Thoracic aorta (tissue), 2 donors: ENCODE measurements at regions not wholly inside any gene's neighbourhood (a gene's known extent, or its start where the extent isn't known, plus 50 kb on each side); places are given as distances from the start of the nearest gene placed in this dataset.

Experiments
- ATAC-seq: fragments of 150-250 bp; one replicate; pipeline ENCODE4 v1.8.0; 2017; ENCODE audit warnings: low read depth; ENCODE audit not compliant: insufficient number of reproducible peaks, low FRiP score
- DNase-seq: peaks from one replicate; pipeline ENCODE4 v3.0.0-alpha.2; 2020; ENCODE audit warnings: low spot score
- H3K27ac ChIP-seq, 2 donors: fragments of 200-600 bp; sonication (generic); 1 replicate in 1 of 2; 2 replicates in 1 of 2; pipeline ENCODE4 v1.5.1; 2016; ENCODE audit warnings: mild to moderate bottlenecking in 2 of 2, moderate library complexity in 2 of 2
- H3K27me3 ChIP-seq: fragments of 200-600 bp; sonication (generic); replicated peaks from 2 replicates; pipeline ENCODE4 v1.6.0; 2016; ENCODE audit warnings: mild to moderate bottlenecking; ENCODE audit not compliant: insufficient read depth
- H3K36me3 ChIP-seq: fragments of 200-600 bp; sonication (generic); one replicate; pipeline ENCODE4 v1.5.1; 2016
- H3K4me1 ChIP-seq, 2 donors: fragments of 200-600 bp; sonication (generic); 1 replicate in 1 of 2; 2 replicates in 1 of 2; pipeline versions ENCODE4 v1.5.1 to v1.6.0; 2016; ENCODE audit warnings: low read depth in 2 of 2, mild to moderate bottlenecking in 1 of 2; ENCODE audit not compliant: control insufficient read depth in 1 of 2
- H3K4me3 ChIP-seq: fragments of 200-600 bp; sonication (generic); 2 replicates; pipeline ENCODE4 v1.5.1; 2016; ENCODE audit warnings: mild to moderate bottlenecking
- H3K9me3 ChIP-seq: fragments of 200-600 bp; sonication (generic); 2 replicates; pipeline ENCODE4 v1.5.1; 2016
- TF ChIP-seq, protein P1 (sequence below): fragments of 200-600 bp; sonication (generic); IDR thresholded peaks from one replicate; pipeline ENCODE4 v1.5.1; 2019; ENCODE audit warnings: antibody characterized with exemption

GRCh38 chr3:24937228-24937627, 442.6 kb upstream of the THRB start:
- Histone ChIP-seq H3K4me3 (no peak overlapping the region), H3K27me3 (no peaks in the 10 kb centered on the region), H3K27ac (no peak overlapping the region), H3K9me3 (no peaks in the 10 kb centered on the region), H3K4me1 (no peaks in the 10 kb centered on the region), H3K36me3 (no peaks in the 10 kb centered on the region)
- ATAC-seq (no peak), DNase-seq (no peak)
- TF ChIP-seq, protein P1, sequence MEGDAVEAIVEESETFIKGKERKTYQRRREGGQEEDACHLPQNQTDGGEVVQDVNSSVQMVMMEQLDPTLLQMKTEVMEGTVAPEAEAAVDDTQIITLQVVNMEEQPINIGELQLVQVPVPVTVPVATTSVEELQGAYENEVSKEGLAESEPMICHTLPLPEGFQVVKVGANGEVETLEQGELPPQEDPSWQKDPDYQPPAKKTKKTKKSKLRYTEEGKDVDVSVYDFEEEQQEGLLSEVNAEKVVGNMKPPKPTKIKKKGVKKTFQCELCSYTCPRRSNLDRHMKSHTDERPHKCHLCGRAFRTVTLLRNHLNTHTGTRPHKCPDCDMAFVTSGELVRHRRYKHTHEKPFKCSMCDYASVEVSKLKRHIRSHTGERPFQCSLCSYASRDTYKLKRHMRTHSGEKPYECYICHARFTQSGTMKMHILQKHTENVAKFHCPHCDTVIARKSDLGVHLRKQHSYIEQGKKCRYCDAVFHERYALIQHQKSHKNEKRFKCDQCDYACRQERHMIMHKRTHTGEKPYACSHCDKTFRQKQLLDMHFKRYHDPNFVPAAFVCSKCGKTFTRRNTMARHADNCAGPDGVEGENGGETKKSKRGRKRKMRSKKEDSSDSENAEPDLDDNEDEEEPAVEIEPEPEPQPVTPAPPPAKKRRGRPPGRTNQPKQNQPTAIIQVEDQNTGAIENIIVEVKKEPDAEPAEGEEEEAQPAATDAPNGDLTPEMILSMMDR: no peak

DNA sequence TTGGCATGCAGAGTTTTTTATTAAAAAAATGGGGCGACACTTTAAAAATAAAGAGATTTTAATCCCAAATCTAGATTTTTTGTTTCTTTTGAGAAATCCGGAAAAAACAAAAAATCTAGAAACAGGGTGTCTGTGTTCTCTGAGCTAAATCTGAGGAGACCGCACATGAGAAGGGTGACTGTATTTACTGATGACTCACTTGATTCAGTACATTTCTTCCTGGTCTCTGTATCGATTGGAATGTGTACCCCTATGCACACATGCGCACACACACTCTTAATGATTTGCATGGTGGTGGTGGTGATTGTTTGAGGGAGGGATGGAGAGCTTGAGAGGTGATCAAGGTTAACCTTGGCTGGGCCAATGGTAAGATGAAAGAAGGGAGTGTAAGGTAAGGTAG, 443.1 kb upstream of the THRB start:
- no peak overlapping the region for H3K27ac ChIP-seq

DNA sequence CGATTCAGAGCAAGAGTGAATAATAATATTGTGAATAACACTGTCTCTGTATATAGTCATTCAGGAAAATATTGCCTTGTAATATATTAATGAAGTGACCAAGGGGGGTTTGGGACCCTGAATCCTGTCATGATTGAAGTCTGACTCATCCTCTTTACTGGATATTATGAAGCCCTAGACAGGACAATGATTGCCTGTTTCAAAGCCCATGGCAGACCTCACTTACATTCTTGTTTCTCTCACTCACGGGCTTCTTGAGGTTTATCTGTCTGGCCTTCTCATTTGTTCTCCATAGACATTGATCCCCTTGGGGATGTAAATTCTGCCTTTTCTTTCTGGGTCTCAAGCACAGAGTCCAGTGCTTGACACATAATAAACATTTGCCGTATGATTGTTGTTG, 449.3 kb upstream of the THRB start:
- Histone ChIP-seq H3K4me3 (no peak overlapping the region), H3K36me3 (no peaks in the 10 kb centered on the region), H3K27me3 (no peaks in the 10 kb centered on the region), H3K9me3 (no peaks in the 10 kb centered on the region), H3K4me1 (no peaks in the 10 kb centered on the region), H3K27ac (no peak overlapping the region)
- DNase-seq (no peak), ATAC-seq (no peak)
- TF ChIP-seq, protein P1: no peak

More for the DNA sequence above, 443.1 kb upstream of the THRB start:
- Histone ChIP-seq H3K27me3 (no peaks in the 10 kb centered on the region), H3K36me3 (no peaks in the 10 kb centered on the region), H3K9me3 (no peaks in the 10 kb centered on the region), H3K4me1 (no peaks in the 10 kb centered on the region), H3K4me3 (no peak overlapping the region)
- ATAC-seq (no peak), DNase-seq (no peak)
- TF ChIP-seq, protein P1: no peak

DNA sequence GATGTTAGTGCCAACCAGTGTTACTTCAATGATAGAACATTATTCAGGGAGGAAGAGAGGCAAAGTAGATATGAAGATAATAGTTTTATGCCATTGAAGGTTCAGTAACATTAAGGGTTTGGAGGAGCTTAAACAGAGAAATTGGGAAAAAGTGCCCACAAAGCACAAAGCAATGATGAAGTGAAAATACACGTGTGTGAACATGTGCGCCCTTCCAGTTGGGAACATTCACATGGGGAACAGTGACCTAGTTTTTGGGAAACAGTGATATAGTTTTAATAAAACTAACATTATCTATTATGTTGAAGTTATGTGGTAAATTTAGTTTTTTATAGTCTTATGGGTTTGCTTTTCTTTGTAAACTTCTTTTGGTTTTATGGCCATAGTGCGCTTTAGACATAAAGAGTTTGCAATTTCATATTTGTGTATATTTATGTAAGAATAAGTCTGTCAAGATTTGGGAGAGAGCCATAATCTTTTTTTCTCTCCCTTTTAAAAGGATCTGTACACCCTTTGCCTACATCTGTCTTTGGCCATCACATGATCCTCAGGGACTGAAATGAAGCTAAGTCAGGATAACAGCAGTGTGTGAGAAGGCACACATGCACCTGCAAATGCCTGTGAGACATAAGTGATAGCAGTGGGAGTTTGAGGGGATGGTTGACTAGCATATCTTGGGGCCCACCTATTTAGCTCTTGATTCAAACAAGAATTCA, 450.3 kb upstream of the THRB start:
- Histone ChIP-seq H3K4me3 (no peak overlapping the region), H3K9me3 (no peaks in the 10 kb centered on the region), H3K36me3 (no peaks in the 10 kb centered on the region), H3K4me1 (no peaks in the 10 kb centered on the region), H3K27ac (no peak overlapping the region), H3K27me3 (no peaks in the 10 kb centered on the region)
- no peak for DNase-seq
- TF ChIP-seq, protein P1: no peak
- no peak for ATAC-seq

DNA sequence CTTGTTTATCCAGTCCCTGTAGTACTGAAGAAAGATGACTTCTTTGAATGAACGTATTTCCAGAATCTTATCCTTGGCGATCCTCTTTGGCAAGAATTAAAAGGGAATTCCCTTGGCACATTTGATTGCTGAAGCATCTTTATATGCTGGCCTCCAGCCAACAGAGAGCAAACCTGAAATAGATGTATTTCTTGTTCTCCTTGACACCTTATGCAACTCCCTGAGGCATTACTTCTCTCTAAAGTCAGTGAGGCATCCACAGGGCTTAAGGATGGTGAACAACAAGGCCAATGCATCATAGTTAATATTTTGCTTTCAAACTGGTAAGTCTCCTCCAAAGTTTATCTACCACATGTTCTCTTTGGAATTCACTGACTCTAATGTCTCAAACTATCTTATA, 450.9 kb upstream of the THRB start:
- no peak overlapping the region for H3K4me3 ChIP-seq
- ATAC-seq (no peak), DNase-seq (no peak)
- H3K36me3 ChIP-seq: no peaks in the 10 kb centered on the region
- no peaks in the 10 kb centered on the region for H3K4me1 ChIP-seq
- no peak overlapping the region for H3K27ac ChIP-seq
- TF ChIP-seq, protein P1: no peak
- H3K9me3 ChIP-seq: no peaks in the 10 kb centered on the region
- no peaks in the 10 kb centered on the region for H3K27me3 ChIP-seq
